ENCODE measurements at regions not wholly inside any gene's neighbourhood (a gene's known extent, or its start where the extent isn't known, plus 50 kb on each side); places are given as distances from the start of the nearest gene placed in this dataset.
"Not testable (repeated sequence)": the region's sequence is repeated elsewhere in the genome, so short reads cannot be mapped to it uniquely, and the experiment has no call there.

DNA sequence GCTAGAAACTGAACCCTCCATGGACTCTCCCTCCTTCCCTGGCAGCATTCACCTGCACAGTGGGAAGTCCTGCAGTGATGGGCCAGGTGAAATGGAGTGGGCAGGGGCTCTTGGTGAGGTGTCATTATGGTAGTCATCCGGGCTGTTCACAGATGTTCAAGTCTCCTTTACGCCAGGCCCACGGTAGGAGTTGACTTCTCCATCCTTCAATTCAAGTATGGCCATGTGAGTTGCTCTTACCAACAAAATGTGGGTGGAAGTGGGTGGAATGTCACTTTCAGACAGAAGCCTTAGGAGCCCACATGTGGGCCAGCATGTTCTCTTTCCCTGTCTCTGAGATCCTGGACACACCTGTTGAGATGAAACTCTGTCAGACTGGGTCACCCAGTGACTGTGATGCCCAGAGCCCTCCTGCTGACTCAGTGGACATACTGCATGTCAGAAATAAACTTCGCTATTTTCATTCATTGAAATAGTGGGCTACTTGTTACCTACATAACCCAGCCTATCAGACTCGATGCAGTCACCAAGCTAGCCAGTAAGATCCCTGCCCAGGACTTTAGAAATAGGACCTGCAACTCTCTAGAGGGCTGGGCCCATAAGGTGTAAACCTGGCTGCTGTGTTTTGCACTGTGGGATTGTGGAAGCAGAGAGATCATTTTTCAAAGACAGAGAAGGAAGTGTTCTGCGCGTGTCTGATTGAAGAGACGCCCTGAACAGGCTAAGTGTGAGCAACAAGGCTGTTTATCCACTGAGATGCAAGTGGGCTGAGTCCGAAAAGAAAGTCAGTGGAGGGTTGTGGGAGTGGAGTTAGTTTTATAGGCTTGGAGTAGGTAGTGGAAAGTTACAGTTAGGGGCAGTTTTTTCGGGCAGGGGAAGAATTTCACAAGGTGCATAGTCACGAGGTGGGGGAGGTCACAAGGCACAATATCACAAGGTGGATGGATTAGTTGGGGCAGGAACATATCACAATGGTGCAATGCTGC lies 174.4 kb downstream of the TRIM43 start:
- H3K9me3 Mint-ChIP-seq, ATAC-seq, POLR2A ChIA-PET, H3K4me3 Mint-ChIP-seq, H3K27me3 Mint-ChIP-seq, DNase-seq, H3K4me1 Mint-ChIP-seq, H3K27ac Mint-ChIP-seq, H3K36me3 Mint-ChIP-seq: not testable (repeated sequence)

- ATAC-seq, H3K4me3 Mint-ChIP-seq, H3K27ac Mint-ChIP-seq, H3K4me1 Mint-ChIP-seq, H3K27me3 Mint-ChIP-seq, H3K36me3 Mint-ChIP-seq, POLR2A ChIA-PET, DNase-seq, H3K9me3 Mint-ChIP-seq: not testable (repeated sequence)
These were observed 175.7 kb downstream of the TRIM43 start for GRCh38 chr2:95767531-95767930.

DNA sequence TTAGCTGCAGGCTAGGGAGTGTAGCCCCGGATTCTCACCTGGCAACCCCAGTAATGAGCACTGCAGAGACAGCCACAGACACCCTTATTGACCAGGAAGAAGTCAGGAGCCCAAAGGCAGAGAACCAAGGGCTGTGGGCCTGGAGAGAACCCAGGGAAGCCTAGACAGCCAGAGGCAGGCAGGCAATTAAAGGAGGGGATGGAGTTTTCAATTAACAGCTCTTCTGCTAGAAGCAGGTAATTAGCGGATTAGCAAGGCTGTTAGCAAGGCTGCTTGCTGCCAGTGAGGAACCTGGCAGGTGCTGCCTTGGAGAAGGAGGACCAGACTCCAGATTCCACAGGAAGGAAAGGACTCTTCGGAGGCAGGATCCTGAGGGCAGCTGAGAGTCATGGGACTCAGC lies 176.1 kb downstream of the TRIM43 start:
- POLR2A ChIA-PET, result not testable (repeated sequence)

DNA sequence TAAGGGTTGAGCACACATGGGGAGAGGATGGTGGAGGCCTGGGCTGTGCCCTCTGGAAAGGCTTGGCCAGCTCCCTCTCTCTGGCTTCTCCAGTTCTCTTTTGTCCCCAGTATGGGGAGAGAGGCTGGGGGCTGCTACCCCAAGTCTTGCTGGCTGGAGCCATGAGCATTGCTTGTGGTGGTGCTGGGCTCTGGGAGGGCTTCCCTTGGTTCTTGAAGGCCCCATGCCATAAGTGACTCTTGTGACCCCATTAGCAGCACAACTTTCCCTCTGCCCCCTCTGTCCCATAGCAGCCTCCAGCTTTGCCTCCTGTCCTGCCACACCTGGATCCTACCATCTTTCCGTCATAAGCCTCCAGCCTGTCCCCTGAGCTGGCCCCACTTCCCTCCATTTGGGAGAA lies 177.5 kb downstream of the TRIM43 start:
- POLR2A ChIA-PET, H3K27ac Mint-ChIP-seq, H3K9me3 Mint-ChIP-seq, H3K27me3 Mint-ChIP-seq, H3K4me1 Mint-ChIP-seq, DNase-seq, H3K4me3 Mint-ChIP-seq, ATAC-seq, H3K36me3 Mint-ChIP-seq: not testable (repeated sequence)

More for the DNA sequence above, 176.1 kb downstream of the TRIM43 start:
- not testable (repeated sequence) for ATAC-seq, H3K36me3 Mint-ChIP-seq, H3K4me3 Mint-ChIP-seq, DNase-seq, H3K4me1 Mint-ChIP-seq, H3K9me3 Mint-ChIP-seq, H3K27me3 Mint-ChIP-seq
- peak overlapping the region in 1 of 10 donors; percentile 37 for H3K27ac Mint-ChIP-seq

- DNase-seq, H3K27ac Mint-ChIP-seq, ATAC-seq, POLR2A ChIA-PET, H3K4me3 Mint-ChIP-seq, H3K4me1 Mint-ChIP-seq, H3K27me3 Mint-ChIP-seq, H3K36me3 Mint-ChIP-seq, H3K9me3 Mint-ChIP-seq: not testable (repeated sequence)
These were observed 178.9 kb downstream of the TRIM43 start for GRCh38 chr2:95770726-95771125.

DNA sequence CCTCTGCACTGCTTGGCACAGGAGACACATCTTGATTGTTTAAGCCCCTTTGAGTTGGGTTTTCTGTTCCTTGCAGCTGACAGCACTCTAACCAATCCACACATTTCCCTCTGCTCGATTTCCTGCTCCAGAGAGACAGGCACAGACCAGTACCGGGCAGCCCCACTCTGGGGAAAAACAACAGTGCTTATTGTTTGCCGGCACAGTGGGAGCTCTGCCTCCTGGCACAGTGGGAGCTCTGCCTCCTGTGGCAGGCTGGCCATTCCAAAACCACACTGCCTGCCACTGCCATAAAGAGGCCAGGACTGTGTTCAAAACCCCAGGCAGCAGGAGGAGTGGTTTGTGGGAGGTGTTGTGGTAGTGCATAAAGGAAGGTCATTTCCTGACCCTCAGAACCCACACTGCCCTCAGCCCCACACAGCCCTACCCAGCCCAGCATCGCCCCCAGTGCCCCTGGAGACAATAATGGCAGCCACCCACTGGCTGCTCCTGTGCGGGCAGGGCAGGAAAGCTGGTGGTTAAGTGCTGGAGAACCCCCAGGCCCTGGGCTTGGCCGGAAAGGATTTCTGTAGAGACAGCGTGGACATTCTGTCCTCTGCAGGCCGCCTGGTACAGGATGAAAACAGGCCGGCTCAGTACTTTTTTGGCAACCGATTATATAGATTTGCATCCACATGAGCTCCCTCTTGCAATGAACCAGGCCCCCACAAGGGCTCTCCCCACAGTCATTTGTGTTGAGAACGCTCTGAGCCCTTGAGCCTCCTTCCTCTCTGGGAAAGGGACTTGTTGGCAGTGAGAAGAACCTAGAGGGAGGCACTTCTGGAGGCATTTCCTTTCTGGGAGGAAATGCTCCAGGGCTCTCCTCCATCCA lies 182.8 kb downstream of the TRIM43 start:
- H3K27ac Mint-ChIP-seq, H3K36me3 Mint-ChIP-seq, POLR2A ChIA-PET, H3K4me3 Mint-ChIP-seq, ATAC-seq, H3K27me3 Mint-ChIP-seq, H3K9me3 Mint-ChIP-seq, H3K4me1 Mint-ChIP-seq, DNase-seq: not testable (repeated sequence)

DNA sequence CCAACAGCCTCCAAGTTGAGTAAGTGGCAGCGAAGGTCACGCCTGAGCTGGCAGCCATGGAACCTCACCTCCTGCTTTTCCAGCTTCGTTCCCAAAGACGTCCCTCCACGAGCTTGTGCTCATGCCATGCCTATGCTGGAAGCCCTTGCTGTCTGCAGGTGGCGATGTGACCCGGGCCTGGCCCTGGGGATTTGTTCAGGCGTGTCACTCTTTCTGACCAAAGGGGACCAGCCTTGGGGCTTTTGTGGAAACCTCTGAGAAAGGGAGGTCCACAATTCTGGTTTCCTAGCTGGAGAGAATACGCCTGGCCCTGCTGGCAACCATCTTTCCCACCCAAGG lies 183.4 kb downstream of the TRIM43 start:
- H3K27me3 Mint-ChIP-seq, H3K4me3 Mint-ChIP-seq, H3K9me3 Mint-ChIP-seq, H3K27ac Mint-ChIP-seq, POLR2A ChIA-PET, DNase-seq, H3K36me3 Mint-ChIP-seq, ATAC-seq, H3K4me1 Mint-ChIP-seq: not testable (repeated sequence)

Measured in naive thymus-derived CD8-positive, alpha-beta T cell (primary cell).